HCT116 (cell line): ENCODE measurements at regions not wholly inside any gene's neighbourhood (a gene's known extent, or its start where the extent isn't known, plus 50 kb on each side); places are given as distances from the start of the nearest gene placed in this dataset.

Experiments
- ATAC-seq: fragments of 200-7000 bp; cut with Tn5 transposase; 2 replicates; pipeline ENCODE4 v1.9.1; 2020; ENCODE audit warnings: mild to moderate bottlenecking, moderate library complexity
- BruUV-seq: library from RNA; stranded (reverse); fragments of 400-500 nt; replicated peaks from 2 replicates; lab custom pipeline; 2021; lab: Mats Ljungman, UMichigan
- CTCF ChIA-PET: fragments of 300-600 bp; sonication (Branson Sonifier 250); formaldehyde crosslinking; loops from one replicate; lab custom pipeline; 2021; ENCODE audit warnings: antibody characterized with exemption; lab: Charles Lee
- POLR2A ChIA-PET: fragments of 300-600, 350-600 bp; sonication (Branson Sonifier 250); formaldehyde crosslinking; loops from one replicate; lab custom pipeline; 2021; ENCODE audit warnings: antibody characterized with exemption; lab: Charles Lee
- RAD21 ChIA-PET, 2 experiments: fragments of 300-600 bp; sonication (Branson Sonifier 250); formaldehyde crosslinking; loops; one replicate each; lab custom pipeline; 2023; ENCODE audit warnings: low total read pairs in 2 of 2; ENCODE audit not compliant: uncharacterized antibody in 2 of 2, unreplicated experiment in 2 of 2, low non-redundant PET in 1 of 2; lab: Charles Lee
- DNase-seq: peaks from one replicate; pipeline ENCODE4 v3.0.0-alpha.2; 2010; ENCODE audit warnings: low read depth, low spot score
- H2AFZ ChIP-seq: fragments of 200-600 bp; shearing (Covaris generic), sonication (generic); 2 replicates; pipeline ENCODE4 v1.6.1; 2017; ENCODE audit warnings: low read depth, mixed run types, mixed read lengths, antibody characterized with exemption, low read length; ENCODE audit not compliant: poor library complexity, severe bottlenecking
- H3K27ac ChIP-seq: 2 replicates; pipeline ENCODE4 v1.5.1; 2012; ENCODE audit warnings: low read depth, low read length
- H3K27me3 ChIP-seq: fragments of 200-600 bp; sonication (generic); 2 replicates; pipeline ENCODE4 v1.6.1; 2016; ENCODE audit warnings: mixed run types, low read length, mixed read lengths; ENCODE audit not compliant: insufficient read depth
- H3K36me3 ChIP-seq, 2 experiments: fragments of 200-500 bp in 1 of 2; fragments of 200-600 bp in 1 of 2; sonication (Bioruptor generic) in 1 of 2; sonication (generic) in 1 of 2; 2 replicates each; pipeline versions ENCODE4 v1.5.1 to v1.6.1; 2014 to 2016; ENCODE audit warnings: low read length in 2 of 2, inconsistent platforms in 1 of 2, mixed read lengths in 1 of 2, mixed run types in 1 of 2; ENCODE audit not compliant: insufficient read depth in 2 of 2, control insufficient read depth in 1 of 2
- H3K4me1 ChIP-seq, 2 experiments: fragments of 200-600 bp in 1 of 2; sonication (generic) in 1 of 2; 2 replicates each; pipeline versions ENCODE4 v1.5.1 to v1.6.1; 2012 to 2017; ENCODE audit warnings: low read length in 2 of 2, inconsistent platforms in 1 of 2, mild to moderate bottlenecking in 1 of 2, mixed read lengths in 1 of 2, mixed run types in 1 of 2, moderate library complexity in 1 of 2; ENCODE audit not compliant: insufficient read depth in 2 of 2, control insufficient read depth in 1 of 2
- H3K4me2 ChIP-seq: fragments of 200-600 bp; sonication (generic); 2 replicates; pipeline ENCODE4 v1.6.1; 2017; ENCODE audit warnings: mixed run types, low read length, mixed read lengths
- H3K4me3 ChIP-seq, 2 experiments: fragments of 200-600 bp in 1 of 2; sonication (generic) in 1 of 2; replicated peaks in 1 of 2; 2 replicates each; pipeline ENCODE4 v1.5.1; 2011 to 2016; ENCODE audit warnings: low read length in 2 of 2, control low read depth in 1 of 2, low read depth in 1 of 2, mild to moderate bottlenecking in 1 of 2, mixed read lengths in 1 of 2, mixed run types in 1 of 2
- H3K79me2 ChIP-seq: fragments of 200-600 bp; sonication (generic); 2 replicates; pipeline ENCODE4 v1.6.1; 2017; ENCODE audit warnings: mild to moderate bottlenecking, mixed run types, low read length, moderate library complexity, mixed read lengths; ENCODE audit not compliant: insufficient read depth
- H3K9ac ChIP-seq: fragments of 200-600 bp; sonication (generic); 2 replicates; pipeline ENCODE4 v1.6.1; 2016; ENCODE audit warnings: low read length, mixed read lengths
- H3K9me2 ChIP-seq: fragments of 200-600 bp; sonication (generic), shearing (Covaris generic); 2 replicates; pipeline ENCODE4 v1.6.1; 2017; ENCODE audit warnings: mixed run types, mild to moderate bottlenecking, moderate library complexity; ENCODE audit not compliant: insufficient read depth
- H3K9me3 ChIP-seq, 2 experiments: fragments of 200-500 bp in 1 of 2; fragments of 200-600 bp in 1 of 2; sonication (Bioruptor generic) in 1 of 2; sonication (generic) in 1 of 2; 2 replicates each; pipeline ENCODE4 v1.6.1; 2014 to 2017; ENCODE audit warnings: low read length in 2 of 2, mixed read lengths in 2 of 2, inconsistent platforms in 1 of 2, low read depth in 1 of 2, mild to moderate bottlenecking in 1 of 2, mixed run types in 1 of 2, moderate library complexity in 1 of 2; ENCODE audit not compliant: control insufficient read depth in 1 of 2, insufficient read depth in 1 of 2
- H4K20me1 ChIP-seq: fragments of 200-600 bp; sonication (generic), shearing (Covaris generic); 2 replicates; pipeline ENCODE4 v1.6.1; 2017; ENCODE audit warnings: mixed run types, mild to moderate bottlenecking, moderate library complexity; ENCODE audit not compliant: insufficient read depth
- CEBPB ChIP-seq: IDR thresholded peaks from 2 replicates; pipeline ENCODE4 v1.6.1; 2012; ENCODE audit warnings: low read depth
- CTCF ChIP-seq, 3 experiments: fragments of 200-600 bp in 1 of 3; sonication (generic) in 1 of 3; IDR thresholded peaks in 2 of 3; conservative IDR thresholded peaks in 1 of 3; 2 replicates each; pipeline ENCODE4 v1.5.1; 2012 to 2017; ENCODE audit warnings: low read depth in 2 of 3, low read length in 2 of 3, antibody characterized with exemption in 1 of 3, borderline replicate concordance in 1 of 3, control low read depth in 1 of 3, mild to moderate bottlenecking in 1 of 3, mixed read lengths in 1 of 3, mixed run types in 1 of 3, moderate library complexity in 1 of 3; ENCODE audit not compliant: insufficient read depth in 1 of 3
- EGR1 ChIP-seq: IDR thresholded peaks from 2 replicates; pipeline ENCODE4 v1.6.1; 2012; ENCODE audit warnings: low read depth
- ELF1 ChIP-seq: IDR thresholded peaks from 2 replicates; pipeline ENCODE4 v1.6.1; 2012; ENCODE audit warnings: low read depth, borderline replicate concordance
- EZH2 ChIP-seq: fragments of 200-600 bp; sonication (generic); IDR thresholded peaks from 2 replicates; pipeline ENCODE4 v1.6.1; 2017; ENCODE audit warnings: antibody characterized with exemption, mixed run types
- FOSL1 ChIP-seq: IDR thresholded peaks from 2 replicates; pipeline ENCODE4 v1.6.1; 2012; ENCODE audit warnings: low read depth
- POLR2AphosphoS5 ChIP-seq: IDR thresholded peaks from 2 replicates; pipeline ENCODE4 v1.6.1; 2011; ENCODE audit warnings: mild to moderate bottlenecking, low read depth, low read length, moderate library complexity
- SIN3A ChIP-seq: IDR thresholded peaks from 2 replicates; pipeline ENCODE4 v1.6.1; 2012; ENCODE audit warnings: low read depth
- SRF ChIP-seq: IDR thresholded peaks from 2 replicates; pipeline ENCODE4 v1.6.1; 2012; ENCODE audit warnings: low read depth
- YY1 ChIP-seq: IDR thresholded peaks from 2 replicates; pipeline ENCODE4 v1.6.1; 2011; ENCODE audit warnings: low read length, low read depth, moderate library complexity, mild to moderate bottlenecking; ENCODE audit not compliant: insufficient replicate concordance; ENCODE audit errors: extremely low read depth
- intact Hi-C: fragments of 100-400 bp; cut with micrococcal nuclease; formaldehyde crosslinking; loops from 2 replicates; pipeline ENCODE4 v1.10.0; 2022

GRCh38 chr3:2001306-2002108 is 97.2 kb upstream of the CNTN4 start:
- Histone ChIP-seq H3K9me2 (no peaks in the 10 kb centered on the region), H2AFZ (no peak overlapping the region), H3K4me2 (no peak overlapping the region), H3K36me3 (no peaks in the 10 kb centered on the region), H3K4me1 (no peaks in the 10 kb centered on the region), H3K27me3 (no peaks in the 10 kb centered on the region), H3K4me3 (no peak overlapping the region), H4K20me1 (no peaks in the 10 kb centered on the region; the same call in 1 of the 2 replicates)
- BruUV-seq = no TSS peak
- RAD21 ChIA-PET = no interaction called here
- no peak for ATAC-seq
- CTCF ChIA-PET = no interaction called here
- TF ChIP-seq FOSL1 (no peak), EGR1 (no peak), CTCF (IDR thresholded peaks at IDR 0.05 in 2 of 3, conservative IDR thresholded peaks at IDR 0.05 in 1 of 3; ENCODE audit: borderline replicate concordance in 1 of 3, insufficient read depth in 1 of 3, low read depth in 2 of 3, low read length in 2 of 3) (no peak), ELF1 (no peak), SIN3A (no peak), POLR2AphosphoS5 (no peak), YY1 (no peak), SRF (no peak), EZH2 (no peak), CEBPB (no peak)
- TF ChIP-seq, all 23 proteins: peak for 0
- intact Hi-C loops = no loop called here
- H3K79me2 ChIP-seq = no peaks in the 10 kb centered on the region
- H3K9ac ChIP-seq = no peak overlapping the region
- H3K27ac ChIP-seq = no peak overlapping the region
- no peak for DNase-seq
- POLR2A ChIA-PET = no interaction called here
- peaks cover 7 to 12% of the 10 kb centered on the region in 2 experiments; a peak in 2 of 4 replicates for H3K9me3 ChIP-seq
